ENCODE measurements at regions not wholly inside any gene's neighbourhood (a gene's known extent, or its start where the extent isn't known, plus 50 kb on each side); places are given as distances from the start of the nearest gene placed in this dataset.

DNA sequence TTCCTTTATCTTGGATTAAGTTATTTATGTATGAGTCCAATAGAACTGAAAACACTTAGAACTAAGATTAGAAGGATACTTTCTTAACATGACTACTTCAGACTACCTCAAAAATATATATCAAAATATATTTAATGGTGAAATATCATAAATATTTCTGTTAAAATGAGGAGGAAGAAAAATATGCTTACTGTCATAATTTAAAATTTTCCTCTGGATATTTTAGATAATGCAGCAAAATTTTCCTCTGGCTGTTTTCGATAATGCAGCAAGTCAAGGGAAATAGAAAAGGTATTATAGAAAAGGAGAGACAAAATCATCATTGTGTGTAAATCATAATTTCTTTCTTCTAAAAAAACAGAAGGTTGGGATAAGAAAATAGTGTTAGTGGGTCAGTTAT, 263.3 kb downstream of the HS3ST3A1 start (continued):
- no peak for TF ChIP-seq CTCF (IDR thresholded peaks at IDR 0.05; ENCODE audit: control extremely low read depth in 1 of 3, insufficient read depth in 1 of 3, low read depth in 1 of 3, low read length in 3 of 3)
- no peak for TF ChIP-seq KDM5A (IDR thresholded peaks at IDR 0.05; ENCODE audit: low read length)
- no peak for TF ChIP-seq RBBP5 (IDR thresholded peaks at IDR 0.05; ENCODE audit: borderline replicate concordance, low read depth, low read length)
- TF ChIP-seq HDAC2 (IDR thresholded peaks at IDR 0.05; ENCODE audit: borderline replicate concordance in 1 of 2, low read depth in 2 of 2, low read length in 2 of 2): no peak
- no peak for TF ChIP-seq NANOG (IDR thresholded peaks at IDR 0.05; ENCODE audit: insufficient read depth, low read depth, low read length, poor library complexity, severe bottlenecking)
- TF ChIP-seq BCL11A (IDR thresholded peaks at IDR 0.05; ENCODE audit: low read depth in 2 of 2, low read length in 2 of 2): no peak
- TF ChIP-seq GABPA (IDR thresholded peaks at IDR 0.05; ENCODE audit: borderline replicate concordance, insufficient read depth, low read length): no peak
- TF ChIP-seq CHD2 (IDR thresholded peaks at IDR 0.05; ENCODE audit: low read length): no peak
